Activated naive CD8-positive, alpha-beta T cell treated with anti-CD3 and anti-CD28 coated beads, Interleukin-2, amount 10 ng/mL, durations not matched to agents 7 days and 5 days (primary cell): ENCODE measurements at regions not wholly inside any gene's neighbourhood (a gene's known extent, or its start where the extent isn't known, plus 50 kb on each side); places are given as distances from the start of the nearest gene placed in this dataset.

Source experiments
- ATAC-seq: fragments of 150-1000 bp; cut with Tn5 transposase; one replicate; pipeline ENCODE4 v1.10.0; 2021; ENCODE audit warnings: low read depth, moderate library complexity
- POLR2A ChIA-PET: fragments of 350-600 bp; sonication (Branson Sonifier 250); formaldehyde crosslinking; loops from one replicate; lab custom pipeline; 2021; ENCODE audit warnings: antibody characterized with exemption; lab: Charles Lee
- DNase-seq: peaks from one replicate; pipeline ENCODE4 v3.0.0; 2021
- H3K27ac Mint-ChIP-seq: one replicate; pipeline ENCODE4 v1.8.0; 2022; ENCODE audit warnings: mild to moderate bottlenecking, mixed read lengths
- H3K27me3 Mint-ChIP-seq: one replicate; pipeline ENCODE4 v1.8.0; 2022; ENCODE audit warnings: mild to moderate bottlenecking, moderate library complexity, mixed read lengths
- H3K36me3 Mint-ChIP-seq: one replicate; pipeline ENCODE4 v1.8.0; 2021; ENCODE audit warnings: mild to moderate bottlenecking, mixed read lengths
- H3K4me1 Mint-ChIP-seq: one replicate; pipeline ENCODE4 v1.8.0; 2021; ENCODE audit warnings: mixed read lengths
- H3K4me3 Mint-ChIP-seq: one replicate; pipeline ENCODE4 v1.8.0; 2022; ENCODE audit warnings: mild to moderate bottlenecking, moderate library complexity, mixed read lengths
- H3K9me3 Mint-ChIP-seq: one replicate; pipeline ENCODE4 v1.8.0; 2021; ENCODE audit warnings: mixed read lengths

- no peak overlapping the region for H3K4me3 Mint-ChIP-seq
- H3K4me1 Mint-ChIP-seq = no peaks in the 10 kb centered on the region
- no peak overlapping the region for H3K27ac Mint-ChIP-seq
- no peak for DNase-seq
- H3K27me3 Mint-ChIP-seq = peaks cover 5% of the 10 kb centered on the region
- peaks cover 3% of the 10 kb centered on the region for H3K9me3 Mint-ChIP-seq
- ATAC-seq = no peak
- POLR2A ChIA-PET = no interaction called here
- no peaks in the 10 kb centered on the region for H3K36me3 Mint-ChIP-seq
These were observed 52.1 kb upstream of the SLC24A2 start for GRCh38 chr9:19840953-19841352.
